Neutrophil (primary cell): ENCODE measurements at regions not wholly inside any gene's neighbourhood (a gene's known extent, or its start where the extent isn't known, plus 50 kb on each side); places are given as distances from the start of the nearest gene placed in this dataset.

ENCODE experiments used
- H3K27ac ChIP-seq: fragments of 200-600 bp; sonication (generic); 2 replicates; pipeline ENCODE4 v1.5.1; 2016; ENCODE audit warnings: mild to moderate bottlenecking, moderate library complexity
- H3K27me3 ChIP-seq: fragments of 200-600 bp; sonication (generic); 2 replicates; pipeline ENCODE4 v1.6.0; 2016; ENCODE audit warnings: mild to moderate bottlenecking
- H3K36me3 ChIP-seq: fragments of 200-600 bp; sonication (generic); 2 replicates; pipeline ENCODE4 v1.5.1; 2017
- H3K4me1 ChIP-seq, 2 experiments: fragments of 200-600 bp in 1 of 2; sonication (generic) in 1 of 2; 1 replicate in 1 of 2; 2 replicates in 1 of 2; pipeline versions ENCODE4 v1.5.1 to v1.6.1; 2013 to 2016; ENCODE audit warnings: low read depth in 1 of 2, low read length in 1 of 2, mild to moderate bottlenecking in 1 of 2, moderate library complexity in 1 of 2; ENCODE audit not compliant: control insufficient read depth in 1 of 2, insufficient read depth in 1 of 2
- H3K4me3 ChIP-seq, 2 experiments: fragments of 200-600 bp in 1 of 2; sonication (generic) in 1 of 2; 1 replicate in 1 of 2; 2 replicates in 1 of 2; pipeline ENCODE4 v1.5.1; 2013 to 2016; ENCODE audit warnings: low read depth in 1 of 2, low read length in 1 of 2, mild to moderate bottlenecking in 1 of 2, moderate library complexity in 1 of 2
- H3K9me3 ChIP-seq: fragments of 200-600 bp; sonication (generic); 2 replicates; pipeline ENCODE4 v1.5.1; 2016
- TF ChIP-seq, protein P1 (sequence below): fragments of 200-600 bp; sonication (generic); IDR thresholded peaks from 2 replicates; pipeline ENCODE4 v1.5.1; 2016; ENCODE audit warnings: antibody characterized with exemption

DNA sequence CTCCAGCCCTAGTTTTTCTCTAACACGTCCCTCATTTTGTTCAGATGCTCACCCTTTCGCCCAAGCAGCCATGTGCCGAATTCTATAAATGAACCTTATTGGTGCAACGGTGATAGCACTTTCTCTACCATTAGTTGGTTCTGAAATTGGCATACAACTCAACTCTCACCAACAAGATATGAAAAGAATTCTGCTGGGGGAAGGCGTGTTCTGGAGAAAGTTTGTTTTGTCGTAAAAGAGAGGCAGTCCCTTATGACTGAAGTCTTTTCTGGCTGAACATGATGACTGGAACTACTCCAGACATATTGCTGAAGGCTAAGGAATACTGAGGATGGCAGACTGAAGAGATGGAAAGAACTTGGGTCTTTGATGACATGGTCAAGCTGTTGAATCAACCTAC is 91.8 kb upstream of the UBE2E2 start:
- Histone ChIP-seq H3K36me3 (no peaks in the 10 kb centered on the region), H3K4me3 (no peak overlapping the region), H3K27me3 (no peaks in the 10 kb centered on the region), H3K9me3 (no peaks in the 10 kb centered on the region), H3K27ac (no peak overlapping the region), H3K4me1 (peaks cover 4 to 6% of the 10 kb centered on the region in 2 experiments)
- TF ChIP-seq, protein P1, sequence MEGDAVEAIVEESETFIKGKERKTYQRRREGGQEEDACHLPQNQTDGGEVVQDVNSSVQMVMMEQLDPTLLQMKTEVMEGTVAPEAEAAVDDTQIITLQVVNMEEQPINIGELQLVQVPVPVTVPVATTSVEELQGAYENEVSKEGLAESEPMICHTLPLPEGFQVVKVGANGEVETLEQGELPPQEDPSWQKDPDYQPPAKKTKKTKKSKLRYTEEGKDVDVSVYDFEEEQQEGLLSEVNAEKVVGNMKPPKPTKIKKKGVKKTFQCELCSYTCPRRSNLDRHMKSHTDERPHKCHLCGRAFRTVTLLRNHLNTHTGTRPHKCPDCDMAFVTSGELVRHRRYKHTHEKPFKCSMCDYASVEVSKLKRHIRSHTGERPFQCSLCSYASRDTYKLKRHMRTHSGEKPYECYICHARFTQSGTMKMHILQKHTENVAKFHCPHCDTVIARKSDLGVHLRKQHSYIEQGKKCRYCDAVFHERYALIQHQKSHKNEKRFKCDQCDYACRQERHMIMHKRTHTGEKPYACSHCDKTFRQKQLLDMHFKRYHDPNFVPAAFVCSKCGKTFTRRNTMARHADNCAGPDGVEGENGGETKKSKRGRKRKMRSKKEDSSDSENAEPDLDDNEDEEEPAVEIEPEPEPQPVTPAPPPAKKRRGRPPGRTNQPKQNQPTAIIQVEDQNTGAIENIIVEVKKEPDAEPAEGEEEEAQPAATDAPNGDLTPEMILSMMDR, result no peak

DNA sequence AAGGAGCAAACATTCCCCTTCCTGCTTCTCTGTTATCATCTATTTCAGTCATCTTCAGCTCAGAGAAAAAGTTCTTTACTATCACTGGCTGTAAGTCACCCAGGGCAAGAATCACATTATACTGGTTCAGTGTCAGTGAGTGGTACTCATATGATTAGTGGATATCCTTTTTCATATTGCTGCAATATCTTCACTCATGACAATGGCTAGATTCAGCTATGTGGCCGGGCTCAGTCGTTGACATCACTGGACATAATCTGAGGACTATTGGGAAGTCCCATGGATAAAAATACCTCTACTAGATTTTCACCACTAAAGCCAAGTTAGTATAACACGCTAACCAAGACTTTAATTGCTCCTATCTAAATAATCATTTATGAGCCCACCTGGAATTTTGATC is 91.3 kb upstream of the UBE2E2 start:
- Histone ChIP-seq H3K36me3 (no peaks in the 10 kb centered on the region), H3K4me3 (no peak overlapping the region), H3K27ac (no peak overlapping the region), H3K27me3 (no peaks in the 10 kb centered on the region), H3K4me1 (peaks cover 4 to 6% of the 10 kb centered on the region in 2 experiments), H3K9me3 (no peaks in the 10 kb centered on the region)
- TF ChIP-seq, protein P1, result no peak

DNA sequence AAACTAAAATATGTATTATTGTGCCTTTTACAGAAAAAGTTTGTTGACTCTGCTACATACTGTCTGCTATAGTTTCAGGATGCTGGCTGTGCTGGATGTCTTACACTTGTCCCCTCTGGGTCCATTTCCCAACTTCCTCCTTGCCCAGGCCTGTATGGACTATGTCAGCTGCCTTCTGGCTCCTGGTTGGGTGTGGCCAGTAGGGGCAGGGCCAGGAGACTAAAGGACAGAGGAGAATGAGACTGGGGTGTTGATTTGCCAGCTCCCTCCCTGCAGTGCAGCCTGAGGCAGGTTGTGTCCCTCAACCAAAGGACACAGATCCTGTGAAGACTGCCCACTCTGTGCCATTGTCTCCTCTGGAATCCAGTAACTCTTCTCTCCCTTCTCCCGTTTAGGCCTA is 90.6 kb upstream of the UBE2E2 start:
- H3K9me3 ChIP-seq, result no peaks in the 10 kb centered on the region
- no peaks in the 10 kb centered on the region for H3K27me3 ChIP-seq
- H3K36me3 ChIP-seq, result no peaks in the 10 kb centered on the region
- no peak overlapping the region for H3K4me3 ChIP-seq
- H3K4me1 ChIP-seq, result peaks cover 4 to 6% of the 10 kb centered on the region in 2 experiments
- H3K27ac ChIP-seq, result no peak overlapping the region
- TF ChIP-seq, protein P1, result no peak

DNA sequence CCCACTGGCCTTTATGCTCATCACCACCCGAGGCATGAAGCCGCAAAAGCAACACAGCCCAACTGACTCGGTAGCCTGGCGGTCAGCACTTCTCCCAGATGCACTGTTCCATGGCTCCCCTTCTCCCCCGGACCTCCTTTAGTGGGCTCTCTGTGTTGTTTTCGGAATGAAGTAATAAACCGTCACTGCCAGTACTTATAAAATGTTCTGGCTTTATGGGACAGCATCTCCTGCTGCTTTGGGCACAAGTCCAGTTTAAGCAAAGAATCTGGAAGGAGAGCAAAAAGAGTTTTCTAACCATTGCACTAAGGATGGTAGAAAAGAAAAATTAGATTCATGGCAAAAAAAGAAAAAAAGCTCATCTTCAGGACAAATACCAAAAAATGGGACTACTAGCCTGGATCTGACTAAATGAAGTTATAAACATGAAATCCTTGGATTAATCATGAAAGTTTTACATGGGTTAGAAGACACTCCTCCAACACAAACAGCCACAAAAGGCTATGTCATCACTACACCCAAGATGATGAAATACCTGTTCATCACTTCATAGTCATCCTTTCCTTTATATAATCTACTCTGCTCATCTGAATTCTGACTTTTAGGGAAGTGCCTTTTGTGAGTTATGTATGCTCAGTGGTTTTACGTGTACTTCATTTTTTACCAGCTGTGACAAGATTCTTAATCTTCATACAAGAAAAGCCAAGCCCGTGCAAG is 89.5 kb upstream of the UBE2E2 start:
- Histone ChIP-seq H3K27me3 (no peaks in the 10 kb centered on the region), H3K4me3 (no peak overlapping the region), H3K9me3 (no peaks in the 10 kb centered on the region), H3K27ac (no peak overlapping the region), H3K4me1 (peaks cover 4 to 6% of the 10 kb centered on the region in 2 experiments), H3K36me3 (no peaks in the 10 kb centered on the region)
- TF ChIP-seq, protein P1, result no peak

DNA sequence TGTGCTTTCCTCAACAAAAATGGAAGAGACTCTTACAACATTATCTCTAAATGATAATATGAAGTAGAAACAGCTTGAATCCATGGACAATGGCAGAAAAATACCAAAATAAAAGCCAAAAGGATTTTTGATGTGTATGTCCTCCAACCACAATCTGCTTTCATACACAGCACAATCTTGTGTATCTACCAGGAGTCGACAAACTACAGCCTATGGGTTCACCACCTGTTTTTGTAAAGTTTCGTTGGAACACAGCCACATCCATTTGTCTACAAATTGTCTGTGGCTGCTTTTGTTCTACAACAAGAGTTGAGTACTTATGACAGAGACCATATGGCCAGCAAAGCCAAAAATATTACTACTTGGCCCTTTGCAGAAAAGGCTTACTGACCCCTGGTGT is 88.7 kb upstream of the UBE2E2 start:
- Histone ChIP-seq H3K4me1 (peaks cover 4 to 6% of the 10 kb centered on the region in 2 experiments), H3K36me3 (no peaks in the 10 kb centered on the region), H3K9me3 (no peaks in the 10 kb centered on the region), H3K27ac (no peak overlapping the region), H3K27me3 (no peaks in the 10 kb centered on the region), H3K4me3 (no peak overlapping the region)
- TF ChIP-seq, protein P1, result no peak
